Activated CD4-positive, CD25-positive, alpha-beta regulatory T cell treated with anti-CD3 and anti-CD28 coated beads, Interleukin-2, amount 50 U/mL, for 24 hours (primary cell): ENCODE measurements at regions not wholly inside any gene's neighbourhood (a gene's known extent, or its start where the extent isn't known, plus 50 kb on each side); places are given as distances from the start of the nearest gene placed in this dataset.

Experiments
- ATAC-seq, 2 donors: fragments of 150-1000 bp; cut with Tn5 transposase; one replicate each; pipeline ENCODE4 v1.10.0; 2021; ENCODE audit warnings: mild to moderate bottlenecking in 1 of 2, moderate library complexity in 1 of 2

DNA sequence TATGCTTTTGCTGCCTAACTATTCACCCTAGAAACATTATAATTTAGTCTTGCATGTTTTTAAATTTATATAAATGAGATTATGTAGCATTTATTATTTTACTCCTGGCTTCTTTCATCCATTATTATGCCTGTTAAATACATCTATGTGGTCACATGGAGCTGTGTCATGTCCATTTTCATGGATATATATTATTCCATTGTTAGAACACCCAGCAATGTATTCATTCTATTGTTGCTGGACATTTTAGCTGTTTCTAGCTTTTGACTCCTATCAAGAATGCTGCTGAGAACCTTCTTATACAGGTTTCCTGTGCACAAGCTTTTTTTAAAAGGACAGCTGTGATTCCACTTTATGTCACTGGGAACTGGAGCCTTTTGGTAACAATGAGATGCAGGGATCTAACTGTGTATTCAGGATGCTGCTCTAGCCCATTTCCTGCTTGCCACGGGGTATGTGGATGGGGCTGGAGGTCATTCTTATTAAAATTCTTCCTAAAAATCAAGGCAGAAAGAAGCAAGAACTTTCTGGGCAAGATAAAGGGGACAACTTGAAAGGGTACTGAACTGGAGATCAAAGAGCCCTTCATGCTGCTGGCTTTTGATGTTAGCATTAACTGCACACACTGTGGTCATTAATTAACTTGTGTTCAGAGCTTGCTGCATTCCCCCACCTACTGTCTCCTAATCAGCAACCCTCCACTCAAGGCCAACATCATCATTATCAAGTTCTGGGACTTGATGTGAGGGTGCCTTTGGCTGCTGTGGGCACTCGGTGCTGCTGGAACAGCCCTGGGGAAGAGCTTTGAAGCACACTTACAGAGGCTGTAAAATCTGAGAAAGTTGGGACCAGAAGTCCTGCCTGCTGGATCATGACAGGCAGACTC is 96.6 kb upstream of the AKIRIN2 start:
- no peak for ATAC-seq

DNA sequence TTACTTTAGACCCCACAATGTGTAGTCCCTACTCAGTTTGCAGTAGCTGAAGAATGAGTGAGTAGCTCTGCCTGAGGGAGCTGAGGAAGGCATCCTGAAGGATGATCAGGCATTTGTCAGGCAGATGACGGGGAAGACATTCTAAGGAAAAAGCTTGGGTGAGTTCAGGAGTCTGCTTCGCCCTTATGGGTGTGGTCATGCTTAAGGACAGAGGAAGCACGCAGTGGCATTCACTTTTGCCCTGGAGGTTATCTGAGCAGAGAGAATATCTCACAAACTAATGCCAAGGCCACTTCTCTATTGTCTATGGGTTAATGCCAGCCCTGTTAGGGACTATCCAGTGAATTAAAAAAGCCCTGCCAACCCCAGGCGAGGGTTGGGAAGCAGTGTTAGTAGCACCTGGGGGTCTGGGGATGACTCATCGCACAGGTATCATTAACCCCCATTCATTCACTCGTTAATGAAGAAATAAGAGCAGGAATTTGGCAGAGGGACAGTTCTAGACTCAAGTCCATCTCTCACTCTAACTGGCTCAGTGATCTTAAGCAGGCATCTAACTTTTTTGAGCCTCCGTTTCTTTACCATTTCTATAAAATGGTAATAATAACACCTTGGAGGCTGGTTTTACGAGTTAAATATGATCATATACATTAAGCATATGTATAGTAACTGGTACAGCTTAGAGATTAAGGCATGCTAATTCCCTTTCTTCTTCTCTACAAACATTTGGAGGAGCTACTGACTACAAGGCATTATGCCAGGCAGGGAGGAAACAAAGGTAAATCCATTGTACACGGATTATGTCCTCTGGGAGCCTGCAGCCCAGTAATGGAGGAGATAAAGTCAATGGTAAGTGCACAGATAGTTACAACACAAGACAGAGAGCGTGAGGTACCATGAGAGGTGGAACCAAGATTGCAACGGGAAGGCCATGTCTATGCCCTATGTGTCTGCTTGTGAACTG is 93.2 kb upstream of the AKIRIN2 start:
- ATAC-seq = no peak

DNA sequence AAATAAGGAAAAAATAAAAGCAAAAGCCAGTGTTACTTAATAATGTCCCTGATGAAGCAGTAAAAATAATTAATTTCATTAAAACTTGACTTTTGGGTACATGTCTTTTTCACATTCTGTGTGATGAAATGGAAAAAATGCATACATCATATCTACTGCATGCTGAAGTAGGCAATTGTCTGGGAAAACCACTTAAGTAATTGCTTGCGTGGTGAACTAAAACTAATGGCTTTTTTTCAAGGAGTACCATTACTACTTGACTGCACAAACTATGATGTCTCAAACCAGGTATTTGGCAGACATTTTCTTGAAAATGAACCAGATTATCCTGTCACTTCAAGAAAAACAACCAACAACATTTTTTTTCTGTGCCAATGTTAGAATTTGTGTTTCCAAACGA is 91.3 kb upstream of the AKIRIN2 start:
- no peak for ATAC-seq

DNA sequence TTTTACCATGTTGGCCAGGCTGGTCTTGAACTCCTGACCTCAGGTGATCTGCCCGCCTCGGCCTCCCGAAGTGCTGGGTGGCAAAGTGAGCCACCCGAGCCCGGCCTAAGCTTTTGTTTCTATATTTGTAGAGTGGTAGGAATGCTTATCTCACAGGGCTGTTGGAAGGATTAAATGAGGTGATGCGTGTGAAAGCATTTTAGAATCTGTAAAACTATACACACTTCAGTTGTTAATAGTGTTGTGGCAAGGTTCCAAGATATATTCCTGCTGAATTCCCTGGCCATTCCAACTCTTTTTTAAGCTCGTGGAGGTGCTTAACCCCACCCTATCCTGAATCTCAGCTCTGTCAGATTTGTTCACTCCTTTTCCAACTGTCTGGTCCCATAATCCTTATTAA is 89.9 kb upstream of the AKIRIN2 start:
- no peak for ATAC-seq

DNA sequence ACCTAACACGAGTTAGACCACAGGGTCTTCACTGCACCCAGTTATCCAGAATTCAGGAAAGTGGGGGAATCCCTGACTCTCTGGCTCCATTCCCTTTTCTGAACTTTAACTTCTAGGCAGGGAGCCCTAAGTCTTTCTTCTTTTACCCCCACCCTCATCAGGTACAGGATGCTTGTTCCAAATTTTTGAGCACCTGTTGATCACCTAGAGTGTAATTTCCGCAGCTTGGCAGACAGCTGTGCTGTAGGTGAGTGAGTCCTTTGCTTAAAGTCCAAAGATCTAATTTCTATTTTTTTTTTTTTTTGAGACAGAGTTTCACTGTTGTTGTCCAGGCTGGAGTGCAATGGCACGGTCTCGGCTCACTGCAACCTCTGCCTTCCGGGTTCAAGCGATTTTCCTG is 89.5 kb upstream of the AKIRIN2 start:
- no peak for ATAC-seq

DNA sequence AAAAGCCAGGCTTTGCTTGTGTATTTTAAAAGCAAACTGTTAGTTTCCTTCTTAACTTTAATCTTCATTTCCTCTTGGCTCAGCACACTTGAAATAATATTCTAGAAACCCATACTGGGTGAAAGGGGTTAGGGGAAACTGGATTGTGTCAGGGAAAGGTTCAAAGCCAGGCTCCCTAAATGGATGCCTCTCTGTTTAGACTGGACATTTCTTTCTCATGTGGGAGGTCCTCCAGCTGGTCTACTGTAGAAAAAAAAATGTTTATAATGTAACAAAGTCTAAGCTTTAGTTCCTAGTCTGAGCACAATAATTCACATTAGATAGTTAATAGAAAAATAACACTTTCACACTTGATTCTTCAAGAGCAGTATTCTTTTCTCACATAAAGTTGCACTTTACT is 89.0 kb upstream of the AKIRIN2 start:
- ATAC-seq = no peak

DNA sequence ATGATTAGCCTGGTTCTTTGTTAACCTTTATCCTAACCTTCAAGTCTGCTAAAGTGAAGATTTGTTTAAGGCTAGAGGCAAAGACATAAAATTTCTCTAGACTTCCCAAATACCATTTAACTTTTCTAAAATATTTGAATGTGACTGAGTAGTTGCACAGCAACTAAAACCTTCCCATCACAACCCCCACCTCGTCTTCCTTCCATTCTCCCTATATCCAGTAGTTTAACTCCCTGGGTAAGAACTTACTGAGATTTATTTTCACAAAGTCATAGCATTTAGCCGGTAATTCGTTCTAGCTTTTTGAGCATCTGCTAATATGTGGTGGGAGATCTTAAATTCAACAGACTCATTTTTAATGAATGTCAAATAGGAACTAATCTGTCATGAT is 87.9 kb upstream of the AKIRIN2 start:
- ATAC-seq = no peak

DNA sequence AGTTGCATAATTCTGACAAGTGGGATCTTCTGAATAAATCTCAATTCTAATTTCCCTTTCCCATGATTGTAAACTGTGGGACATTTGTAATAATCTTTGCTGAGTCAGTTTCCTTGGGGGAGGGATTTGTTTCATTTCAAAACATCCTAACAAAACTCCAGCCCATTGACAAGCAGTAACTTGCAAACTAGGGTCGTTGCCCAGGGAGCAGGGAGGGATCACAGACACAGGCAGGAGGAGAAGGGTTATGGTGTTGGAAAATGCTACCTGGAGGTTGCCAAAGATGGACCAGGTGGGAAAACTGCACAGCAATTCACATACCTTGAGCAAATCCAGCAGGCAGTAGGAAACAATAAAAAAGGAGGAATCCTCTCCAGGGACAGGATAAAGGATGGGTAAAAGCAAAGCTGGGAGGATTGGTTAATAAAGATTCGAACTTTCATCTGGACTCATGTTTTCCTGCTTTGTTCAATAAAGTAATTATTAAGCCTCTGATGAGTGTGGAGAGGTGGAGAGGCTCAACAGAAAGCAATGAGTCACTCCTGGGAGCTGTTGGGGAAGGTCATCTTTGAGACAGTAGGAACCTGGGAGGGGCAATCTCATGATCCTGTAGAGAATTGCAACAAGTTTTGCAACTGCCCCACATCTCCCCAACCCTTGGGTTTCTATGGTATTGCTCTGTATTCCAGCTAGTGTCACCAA is 87.3 kb upstream of the AKIRIN2 start:
- ATAC-seq = no peak

DNA sequence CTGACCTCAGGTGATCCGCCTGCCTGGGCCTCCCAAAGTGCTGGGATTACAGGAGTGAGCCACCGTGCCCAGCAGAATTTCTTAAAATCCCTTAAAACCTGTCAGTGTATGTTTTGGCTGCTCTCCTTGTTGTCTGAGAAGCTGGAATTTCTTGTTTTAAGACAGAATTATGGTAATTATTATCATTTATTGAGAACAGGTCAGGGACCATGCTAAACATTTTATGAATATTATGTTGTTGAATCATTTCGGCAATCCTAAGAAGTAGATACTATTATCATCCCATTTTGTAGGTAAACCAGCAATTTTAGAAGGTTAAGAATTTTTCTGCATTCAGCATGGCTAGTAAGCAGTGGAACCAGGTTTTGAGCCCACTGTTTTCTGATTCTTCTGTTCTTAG is 86.1 kb upstream of the AKIRIN2 start:
- no peak for ATAC-seq

DNA sequence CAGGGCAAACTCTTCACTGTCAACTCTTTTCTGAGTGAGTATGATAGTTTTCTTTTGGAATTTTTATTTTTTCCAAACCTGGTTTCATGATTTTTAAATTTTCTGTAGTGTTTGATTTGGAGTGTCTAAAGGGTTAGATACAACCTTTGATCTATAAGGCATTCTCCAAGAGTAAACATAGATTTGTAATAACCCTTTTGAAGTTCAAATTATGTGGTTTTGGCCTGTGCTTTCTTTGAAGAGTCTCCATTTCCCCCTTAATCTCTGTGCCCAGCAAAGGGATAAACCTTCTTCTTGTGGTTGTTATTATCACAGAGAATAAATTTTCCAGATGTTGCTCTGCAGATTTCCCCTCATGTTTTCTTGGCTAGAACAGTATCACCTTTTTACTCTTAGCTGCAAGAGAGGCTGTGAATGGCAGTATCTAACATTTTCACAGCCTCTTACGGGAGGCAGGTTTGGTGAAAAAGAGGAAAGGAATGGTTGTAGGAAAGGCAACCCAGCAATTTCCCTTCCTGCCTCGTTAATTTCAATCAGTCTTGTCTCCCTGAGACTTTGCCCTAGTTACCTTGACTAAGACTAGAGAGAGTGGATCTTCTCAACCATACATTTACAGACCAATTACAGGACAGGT is 83.3 kb upstream of the AKIRIN2 start:
- no peak for ATAC-seq

DNA sequence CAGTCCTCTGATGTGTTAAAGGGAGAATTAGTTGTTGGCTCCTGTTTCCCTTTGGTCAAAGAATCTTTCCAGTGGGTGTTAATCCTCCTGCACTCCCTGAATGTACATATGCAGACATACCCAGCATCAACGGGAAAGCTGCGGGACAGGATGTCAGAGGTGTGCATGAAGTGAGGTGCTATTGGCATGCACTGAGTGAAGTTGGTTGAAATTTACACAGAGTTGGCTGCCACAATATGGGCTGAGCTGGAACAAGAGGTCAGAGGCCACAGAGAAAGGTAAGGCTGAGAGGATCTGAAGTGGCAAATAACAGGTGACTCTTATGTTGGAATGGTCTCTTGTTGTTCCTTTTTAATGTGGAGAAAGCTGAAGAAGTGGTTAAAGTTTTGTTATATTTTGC is 82.7 kb upstream of the AKIRIN2 start:
- ATAC-seq = no peak

DNA sequence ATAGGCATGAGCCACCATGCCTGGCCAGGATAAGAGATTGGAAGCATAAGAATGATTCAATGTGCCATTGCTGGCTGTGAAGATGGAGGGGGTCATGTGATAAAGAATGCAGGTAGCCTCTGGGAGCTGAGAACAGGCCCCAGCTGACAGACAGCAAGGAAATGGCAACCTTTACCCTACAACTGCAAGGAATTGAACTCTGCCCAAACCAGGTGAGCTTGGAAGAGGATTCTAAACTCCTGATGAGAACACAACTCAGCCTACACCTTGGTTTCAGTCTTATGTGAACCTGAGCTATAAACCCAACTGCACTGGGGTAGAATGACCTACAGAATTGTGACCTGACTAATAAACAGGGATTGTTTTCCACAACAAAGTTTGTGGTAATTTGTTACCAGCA is 82.0 kb upstream of the AKIRIN2 start:
- ATAC-seq = no peak

DNA sequence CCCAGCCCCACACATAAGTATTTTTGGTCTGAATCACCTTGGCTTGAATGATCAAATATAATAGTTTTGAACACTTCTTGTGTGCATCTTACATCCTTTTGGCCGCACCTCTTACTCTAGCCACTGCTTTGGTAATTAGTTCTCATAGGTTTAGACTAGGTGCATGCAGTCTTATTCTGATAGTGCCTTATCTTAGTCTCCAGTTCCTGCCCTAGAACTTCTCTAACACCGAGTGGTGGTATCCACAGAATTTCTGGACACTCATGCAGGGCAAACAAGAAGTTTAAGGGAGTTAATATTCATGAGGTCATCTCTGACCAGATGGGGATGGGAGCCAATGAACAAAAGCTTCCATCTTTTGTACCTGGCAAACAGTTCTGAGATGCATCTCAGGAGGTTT is 77.5 kb upstream of the AKIRIN2 start:
- no peak for ATAC-seq

DNA sequence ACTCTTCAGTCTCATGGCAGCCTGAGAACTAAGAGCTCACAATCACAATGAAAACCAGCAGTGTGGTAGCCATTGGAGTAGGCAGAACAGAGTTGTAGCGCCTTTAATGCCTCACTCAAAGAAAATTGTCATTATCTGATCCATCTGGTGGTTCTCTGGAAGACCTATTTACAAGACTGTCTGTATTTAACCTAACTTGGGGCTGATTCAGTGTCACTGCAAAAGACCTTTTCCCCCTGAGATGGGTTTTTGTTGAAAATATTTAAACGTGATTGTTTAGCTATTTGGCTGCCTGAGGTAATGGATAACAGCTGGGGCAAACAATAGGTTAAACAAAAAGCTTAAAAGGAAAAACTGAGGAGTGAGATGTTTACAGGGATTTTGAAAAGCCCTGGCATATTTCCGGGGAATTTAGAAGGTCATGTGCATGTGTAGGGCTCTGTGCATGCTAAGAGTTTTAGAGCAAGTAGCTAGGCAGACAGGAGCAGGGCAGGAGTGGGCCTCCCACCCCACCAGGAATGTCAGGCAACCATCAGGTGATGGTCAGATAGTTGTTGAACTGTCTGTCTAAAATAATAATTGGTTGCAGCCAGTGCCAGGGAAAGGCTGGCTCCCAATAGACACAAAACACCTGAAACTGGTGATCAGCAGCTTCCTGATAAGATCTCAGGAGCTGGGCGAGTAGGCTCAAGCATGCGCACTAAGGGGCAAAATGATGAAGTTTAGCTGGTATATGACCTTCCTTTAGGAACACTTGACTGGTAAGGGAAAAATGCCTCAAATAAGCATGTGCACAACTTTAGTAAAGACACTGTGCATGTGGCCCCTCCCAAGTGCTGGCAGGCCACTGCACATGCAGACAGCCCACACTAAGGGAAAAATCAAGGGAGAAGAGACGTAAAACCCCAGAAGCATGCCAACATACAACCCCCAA is 70.8 kb upstream of the AKIRIN2 start:
- no peak for ATAC-seq

DNA sequence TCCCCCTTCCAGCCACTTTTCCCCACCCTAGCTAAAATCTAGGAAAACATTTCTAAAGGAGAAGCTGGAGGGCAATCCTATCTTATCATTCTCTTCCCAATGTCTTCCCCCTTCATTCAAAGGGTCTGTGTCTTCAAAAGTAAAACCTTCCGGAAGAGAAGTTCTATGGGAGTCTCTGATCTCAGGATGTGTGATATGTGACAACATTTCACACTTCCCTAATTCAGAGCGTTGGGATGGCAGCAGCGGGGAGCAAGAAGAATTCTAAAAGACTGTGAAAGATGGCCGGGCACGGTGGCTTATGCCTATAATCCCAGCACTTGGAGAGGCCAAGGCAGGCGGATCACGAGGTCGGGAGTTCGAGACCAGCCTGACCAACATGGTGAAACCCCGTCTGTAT is 65.4 kb upstream of the AKIRIN2 start:
- no peak for ATAC-seq

DNA sequence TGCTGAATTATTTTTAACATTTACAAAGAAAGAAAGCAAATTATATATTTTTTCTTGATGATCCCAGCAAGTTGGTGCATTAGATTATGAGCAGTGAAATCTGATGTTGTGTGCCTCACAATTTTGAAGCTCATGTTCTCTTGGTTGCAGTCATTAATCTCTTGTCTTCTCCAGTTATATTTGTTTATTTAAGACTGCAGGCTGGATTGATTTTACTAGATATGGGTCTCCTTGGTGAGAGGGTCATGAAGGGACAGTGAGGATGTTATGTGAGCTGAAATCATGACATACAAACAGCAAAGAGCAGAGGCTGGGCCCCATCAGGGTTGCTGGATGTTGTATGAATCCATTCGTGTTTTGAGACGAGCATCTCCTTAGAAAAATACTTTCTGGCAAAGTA is 64.2 kb upstream of the AKIRIN2 start:
- no peak for ATAC-seq

DNA sequence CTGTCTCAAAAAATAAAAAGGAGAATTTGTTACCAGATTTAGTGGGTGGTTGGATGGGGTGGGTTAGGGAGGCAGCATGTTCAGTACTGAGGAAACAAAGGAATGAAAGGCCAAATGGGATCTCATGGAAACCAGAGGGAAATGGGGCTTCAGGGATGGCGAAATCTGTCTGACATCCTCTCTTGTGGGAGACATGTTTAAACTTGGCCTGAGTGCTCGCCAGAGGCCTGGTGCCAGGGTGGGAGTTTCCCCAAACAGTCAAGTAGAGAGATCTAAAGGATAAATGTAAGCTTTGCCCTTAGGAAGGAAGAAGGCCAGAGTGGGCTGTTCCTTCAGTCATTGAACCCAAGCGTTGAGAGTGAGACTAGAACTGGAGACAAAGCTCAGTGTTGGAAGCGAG is 61.9 kb upstream of the AKIRIN2 start:
- no peak for ATAC-seq

DNA sequence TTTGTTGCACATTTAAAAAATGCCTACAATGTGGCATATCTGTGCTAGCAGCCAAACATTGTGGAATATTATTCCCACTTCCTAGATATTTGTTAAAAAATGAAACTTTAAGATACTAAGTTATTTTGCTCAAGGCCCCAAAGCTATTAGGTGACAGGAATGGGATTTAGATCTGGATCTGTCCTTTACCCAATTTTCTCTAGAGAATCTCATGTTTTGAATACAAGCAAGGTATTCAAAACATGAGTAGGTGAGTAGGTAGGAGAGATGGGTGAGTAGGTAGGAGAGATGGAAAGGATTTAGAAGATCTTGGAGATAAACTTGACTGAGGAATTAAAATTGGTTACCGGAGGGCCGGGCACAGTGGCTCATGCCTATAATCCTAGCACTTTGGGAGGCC is 61.2 kb upstream of the AKIRIN2 start:
- ATAC-seq = no peak

DNA sequence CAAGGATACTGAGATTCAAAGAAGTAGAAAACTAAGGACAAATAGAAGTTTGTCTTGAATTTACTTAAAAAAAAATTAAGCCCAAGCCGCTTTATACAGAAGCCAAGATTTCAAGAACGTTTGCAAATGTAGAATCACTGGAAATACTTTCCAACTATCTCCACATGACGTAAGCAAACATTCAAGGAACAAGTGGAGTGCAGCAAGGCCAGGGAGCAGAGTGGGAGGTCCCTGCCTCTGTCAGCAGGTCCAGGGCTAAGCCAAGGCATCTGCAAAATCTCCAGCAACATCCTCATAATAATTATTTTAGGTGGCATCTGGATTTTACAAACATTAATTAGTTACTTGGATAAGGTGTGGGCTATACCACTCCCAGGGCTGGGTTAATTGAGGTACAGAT is 60.1 kb upstream of the AKIRIN2 start:
- ATAC-seq = no peak

DNA sequence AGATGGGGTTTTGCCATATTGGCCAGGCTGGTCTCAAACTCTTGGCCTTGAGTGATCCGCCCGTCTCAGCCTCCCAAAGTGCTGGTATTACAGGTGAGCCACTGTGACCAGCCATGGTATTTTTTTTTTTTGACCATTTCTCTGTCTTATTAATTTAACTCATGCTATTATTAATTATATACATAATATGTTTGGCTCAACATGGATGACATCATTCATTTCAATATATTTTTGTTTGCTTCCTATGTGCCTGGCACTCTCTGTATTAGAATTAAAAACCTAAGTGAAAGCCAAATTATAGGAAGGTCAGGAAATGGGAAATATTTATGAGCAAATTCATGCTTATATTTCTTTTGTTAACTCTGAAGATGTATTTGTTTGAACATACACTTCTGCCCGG is 55.8 kb upstream of the AKIRIN2 start:
- ATAC-seq = no peak

DNA sequence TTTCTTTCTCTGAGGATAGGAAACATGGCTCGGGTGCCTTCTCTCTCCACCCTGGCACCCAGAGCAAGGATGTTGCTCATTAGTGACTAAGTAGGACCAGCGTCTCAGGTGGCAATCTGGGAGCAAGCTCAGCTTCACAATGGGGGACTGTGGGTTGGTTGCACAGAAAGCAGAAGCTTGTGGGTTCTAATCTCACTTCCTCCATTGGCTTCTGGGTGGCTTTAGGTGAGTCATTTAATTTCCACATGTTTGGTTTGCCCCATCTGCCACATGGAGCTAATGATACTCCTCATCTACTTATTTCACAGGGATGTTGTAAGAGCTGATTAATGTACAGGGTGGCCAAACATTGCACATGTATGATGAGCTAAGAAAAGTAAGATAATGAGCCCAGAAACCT is 54.8 kb upstream of the AKIRIN2 start:
- ATAC-seq = peak; percentile 80 to 86
